Kidney (tissue), 13 donors: ENCODE measurements at regions not wholly inside any gene's neighbourhood (a gene's known extent, or its start where the extent isn't known, plus 50 kb on each side); places are given as distances from the start of the nearest gene placed in this dataset.

Source experiments
- DNase-seq, 5 donors: peaks; one replicate each; pipeline ENCODE4 v3.0.0-alpha.2; 2013 to 2020
- FAIRE-seq: peaks from 2 replicates; lab custom pipeline; 2012; peaks lifted over from hg19 to GRCh38; lab: Jason Lieb, UNC
- H3K27ac ChIP-seq, 2 donors: one replicate each; pipeline ENCODE4 v1.7.0; 2013; ENCODE audit warnings: low read depth in 2 of 2, low read length in 2 of 2, inconsistent platforms in 1 of 2
- H3K27me3 ChIP-seq: one replicate; pipeline ENCODE4 v1.7.1; 2013; ENCODE audit warnings: low read length, inconsistent platforms; ENCODE audit not compliant: control insufficient read depth, insufficient read depth
- H3K36me3 ChIP-seq, 3 donors: one replicate each; pipeline versions ENCODE4 v1.7.0 to v1.7.1; 2013; ENCODE audit warnings: low read length in 3 of 3, control low read depth in 1 of 3, inconsistent platforms in 1 of 3; ENCODE audit not compliant: insufficient read depth in 3 of 3, control insufficient read depth in 2 of 3
- H3K4me1 ChIP-seq, 3 donors: one replicate each; pipeline versions ENCODE4 v1.7.0 to v1.7.1; 2013; ENCODE audit warnings: low read length in 3 of 3, inconsistent platforms in 1 of 3, low read depth in 1 of 3; ENCODE audit not compliant: control insufficient read depth in 2 of 3, insufficient read depth in 2 of 3
- H3K4me3 ChIP-seq, 3 donors: one replicate each; pipeline versions ENCODE4 v1.7.0 to v1.8.1; 2013; ENCODE audit warnings: low read length in 3 of 3, control low read depth in 1 of 3, inconsistent platforms in 1 of 3
- H3K9ac ChIP-seq, 3 donors: one replicate each; pipeline versions ENCODE4 v1.7.0 to v1.7.1; 2013; ENCODE audit warnings: low read length in 3 of 3, control low read depth in 1 of 3, inconsistent platforms in 1 of 3
- H3K9me3 ChIP-seq, 3 donors: one replicate each; pipeline versions ENCODE4 v1.7.0 to v1.7.1; 2013; ENCODE audit warnings: low read length in 3 of 3, control low read depth in 1 of 3, inconsistent platforms in 1 of 3; ENCODE audit not compliant: control insufficient read depth in 2 of 3, insufficient read depth in 1 of 3
- intact Hi-C: fragments of 100-400 bp; cut with DNase I; formaldehyde crosslinking; loops from one replicate; pipeline ENCODE4 v1.11.1; 2022
- TF ChIP-seq, protein P1 (sequence below): IDR thresholded peaks from 3 replicates; pipeline ENCODE4 v1.5.1; 2012; ENCODE audit warnings: mild to moderate bottlenecking, moderate library complexity, borderline replicate concordance; ENCODE audit not compliant: insufficient read depth; ENCODE audit errors: extremely low read depth
- donor health status: control.
- donor health status: control.
- donor health status: control.
- donor health status: control.
- donor health status: control.
- donor health status: DM: yes; HTN: yes; CAD: no.
- donor health status: Normal renal cell carcinoma (clear cell type).

DNA sequence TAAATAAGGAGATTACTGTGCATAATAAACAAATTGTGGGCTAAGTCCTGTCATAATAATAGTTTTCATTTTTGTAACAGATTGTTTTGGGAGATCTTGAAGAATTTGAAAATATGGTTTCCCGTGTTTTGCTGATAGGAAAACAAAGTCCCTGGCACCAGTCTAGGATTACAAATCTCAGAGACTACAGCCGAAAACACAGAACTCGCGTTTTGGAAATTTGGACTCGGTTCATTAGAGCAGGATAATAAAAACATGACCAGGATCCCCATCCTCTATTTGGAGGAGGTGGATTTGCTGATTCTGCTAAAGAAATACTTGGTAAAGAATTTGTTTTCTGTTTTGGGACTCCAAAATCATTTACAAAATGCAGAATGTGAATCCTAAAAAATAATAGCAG, 1194.4 kb downstream of the DTWD2 start:
- DNase-seq = no peak

DNA sequence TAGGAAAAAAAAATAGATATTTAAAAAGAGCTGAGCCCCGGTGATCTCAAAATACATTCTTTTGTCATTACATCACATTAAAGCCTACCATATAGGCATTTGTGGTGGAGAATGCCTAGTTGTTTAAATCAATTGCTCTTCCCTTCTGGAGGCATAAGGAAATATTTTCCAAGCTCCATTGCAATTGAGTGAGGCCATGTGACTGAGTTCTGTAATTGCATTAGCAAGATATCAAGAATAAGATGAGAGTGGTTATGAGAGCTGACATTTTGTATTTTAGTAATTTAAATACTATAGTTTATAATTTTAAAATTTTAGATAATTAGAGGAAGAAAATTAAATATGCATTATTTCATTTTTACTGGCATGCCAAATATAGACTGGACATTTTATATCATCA, 1195.9 kb downstream of the DTWD2 start:
- Histone ChIP-seq H3K9ac (no peak overlapping the region), H3K4me3 (no peak overlapping the region), H3K27me3 (no peaks in the 10 kb centered on the region), H3K9me3 (no peaks in the 10 kb centered on the region), H3K4me1 (no peaks in the 10 kb centered on the region), H3K36me3 (no peaks in the 10 kb centered on the region), H3K27ac (no peak overlapping the region)
- intact Hi-C loops = no loop called here
- TF ChIP-seq, protein P1, sequence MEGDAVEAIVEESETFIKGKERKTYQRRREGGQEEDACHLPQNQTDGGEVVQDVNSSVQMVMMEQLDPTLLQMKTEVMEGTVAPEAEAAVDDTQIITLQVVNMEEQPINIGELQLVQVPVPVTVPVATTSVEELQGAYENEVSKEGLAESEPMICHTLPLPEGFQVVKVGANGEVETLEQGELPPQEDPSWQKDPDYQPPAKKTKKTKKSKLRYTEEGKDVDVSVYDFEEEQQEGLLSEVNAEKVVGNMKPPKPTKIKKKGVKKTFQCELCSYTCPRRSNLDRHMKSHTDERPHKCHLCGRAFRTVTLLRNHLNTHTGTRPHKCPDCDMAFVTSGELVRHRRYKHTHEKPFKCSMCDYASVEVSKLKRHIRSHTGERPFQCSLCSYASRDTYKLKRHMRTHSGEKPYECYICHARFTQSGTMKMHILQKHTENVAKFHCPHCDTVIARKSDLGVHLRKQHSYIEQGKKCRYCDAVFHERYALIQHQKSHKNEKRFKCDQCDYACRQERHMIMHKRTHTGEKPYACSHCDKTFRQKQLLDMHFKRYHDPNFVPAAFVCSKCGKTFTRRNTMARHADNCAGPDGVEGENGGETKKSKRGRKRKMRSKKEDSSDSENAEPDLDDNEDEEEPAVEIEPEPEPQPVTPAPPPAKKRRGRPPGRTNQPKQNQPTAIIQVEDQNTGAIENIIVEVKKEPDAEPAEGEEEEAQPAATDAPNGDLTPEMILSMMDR = no peak
- no peak for DNase-seq
- no peak for FAIRE-seq

More for the DNA sequence above, 1194.4 kb downstream of the DTWD2 start:
- no peaks in the 10 kb centered on the region for H3K9me3 ChIP-seq
- no peak for FAIRE-seq
- no peaks in the 10 kb centered on the region for H3K36me3 ChIP-seq
- H3K27me3 ChIP-seq = no peaks in the 10 kb centered on the region
- no peak overlapping the region for H3K4me3 ChIP-seq
- intact Hi-C loops = no loop called here
- no peaks in the 10 kb centered on the region for H3K4me1 ChIP-seq
- H3K9ac ChIP-seq = no peak overlapping the region
- H3K27ac ChIP-seq = no peak overlapping the region
- TF ChIP-seq, protein P1 = no peak

DNA sequence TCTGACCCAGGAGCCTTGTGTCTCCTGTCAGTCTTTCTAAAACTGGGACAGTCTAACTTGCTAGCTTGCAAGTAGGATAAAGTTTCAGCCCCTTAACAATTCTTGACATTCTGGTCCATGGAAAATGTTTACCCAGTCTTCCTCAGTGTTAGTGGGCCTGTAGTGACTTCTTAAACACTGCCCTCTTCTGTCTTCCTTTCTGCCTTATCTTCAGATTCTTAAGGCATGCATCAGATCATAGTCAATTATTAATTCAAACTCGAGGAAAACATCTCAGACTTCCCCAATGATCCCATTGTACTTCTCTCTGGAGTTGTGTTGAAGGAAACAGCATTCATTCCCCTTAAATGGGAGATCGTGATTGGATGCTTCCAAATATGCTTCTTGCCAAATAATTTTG, 1199.8 kb downstream of the DTWD2 start:
- DNase-seq = peak in 1 of 5 donors; percentile 9
- TF ChIP-seq, protein P1 = no peak
- Histone ChIP-seq H3K27ac (no peak overlapping the region), H3K9me3 (no peaks in the 10 kb centered on the region), H3K36me3 (no peaks in the 10 kb centered on the region), H3K9ac (no peak overlapping the region), H3K4me1 (no peaks in the 10 kb centered on the region), H3K4me3 (no peak overlapping the region), H3K27me3 (no peaks in the 10 kb centered on the region)
- FAIRE-seq = no peak
- intact Hi-C loops = no loop called here

DNA sequence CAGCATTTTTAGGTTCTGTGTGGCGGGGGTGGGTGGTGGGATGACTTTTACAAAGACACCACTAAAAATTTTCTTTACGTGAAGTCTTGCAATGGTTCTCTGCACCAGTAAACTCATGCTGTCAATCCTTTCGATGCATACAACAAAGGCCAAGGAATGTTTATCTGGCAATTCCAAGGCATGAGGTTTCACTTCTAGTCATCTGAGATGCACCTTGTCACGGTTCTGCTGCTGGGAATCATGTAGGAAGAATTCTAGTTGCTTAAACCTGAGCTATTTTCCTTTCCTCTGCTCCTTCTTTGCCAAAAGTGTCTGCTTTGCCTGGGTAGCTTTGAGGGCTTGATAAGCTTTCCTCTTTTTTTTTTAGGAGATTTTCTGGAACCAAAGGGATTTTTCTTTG, 1204.5 kb upstream of the SEMA6A start:
- H3K36me3 ChIP-seq = no peaks in the 10 kb centered on the region
- H3K4me3 ChIP-seq = no peak overlapping the region
- H3K9ac ChIP-seq = no peak overlapping the region
- TF ChIP-seq, protein P1 = no peak
- peaks cover 0 to 3% (median 0%) of the 10 kb centered on the region in 3 donors for H3K9me3 ChIP-seq
- intact Hi-C loops = no loop called here
- H3K4me1 ChIP-seq = no peaks in the 10 kb centered on the region
- FAIRE-seq (no peak), DNase-seq (peak in 3 of 5 donors; percentile 51 to 75 (median 71))
- H3K27me3 ChIP-seq = no peaks in the 10 kb centered on the region
- no peak overlapping the region for H3K27ac ChIP-seq
